HepG2 (cell line): ENCODE measurements at regions not wholly inside any gene's neighbourhood (a gene's known extent, or its start where the extent isn't known, plus 50 kb on each side); places are given as distances from the start of the nearest gene placed in this dataset.

Source experiments
- ATAC-seq: fragments of 200-7000 bp; cut with Tn5 transposase; 3 replicates; pipeline ENCODE4 v1.9.1; 2020; ENCODE audit warnings: mild to moderate bottlenecking, moderate library complexity
- BruUV-seq: library from RNA; stranded (reverse); fragments of 400-500 nt; replicated peaks from 2 replicates; lab custom pipeline; 2021; lab: Mats Ljungman, UMichigan
- CTCF ChIA-PET: fragments of 300-600 bp; formaldehyde crosslinking; extraction: SDS; loops from one replicate; lab custom pipeline; 2021; ENCODE audit warnings: low total read pairs, inconsistent platforms, low intra/inter-chr PET ratio; lab: Yijun Ruan, JAX
- POLR2A ChIA-PET: fragments of 350-600 bp; sonication (Branson Sonifier 250); formaldehyde crosslinking; loops from one replicate; lab custom pipeline; 2020; ENCODE audit warnings: antibody characterized with exemption, inconsistent platforms; lab: Yijun Ruan, JAX
- DNase-seq: peaks from one replicate; pipeline ENCODE4 v3.0.0-alpha.2; 2015; ENCODE audit warnings: low spot score
- FAIRE-seq: peaks from 3 replicates; lab custom pipeline; 2011; peaks lifted over from hg19 to GRCh38; lab: Jason Lieb, UNC
- H2AFZ ChIP-seq: one replicate; pipeline ENCODE4 v1.6.1; 2011; ENCODE audit warnings: low read length, inconsistent platforms
- H3K27ac ChIP-seq: fragments of 300-600 bp; 3 replicates; pipeline ENCODE4 v1.8.0; 2011; ENCODE audit warnings: mixed run types, mild to moderate bottlenecking, mixed read lengths, low read length, inconsistent platforms; ENCODE audit not compliant: insufficient read depth; ENCODE audit errors: extremely low read length
- H3K27me3 ChIP-seq, 2 experiments: fragments of 200-600 bp in 1 of 2; 2 replicates in 1 of 2; 3 replicates in 1 of 2; pipeline versions ENCODE4 v1.6.0 to v1.8.0; 2011; ENCODE audit warnings: low read length in 2 of 2, mild to moderate bottlenecking in 2 of 2, moderate library complexity in 2 of 2, inconsistent platforms in 1 of 2; ENCODE audit not compliant: insufficient read depth in 2 of 2, control insufficient read depth in 1 of 2
- H3K36me3 ChIP-seq, 2 experiments: fragments of 200-600 bp in 1 of 2; replicated peaks in 1 of 2; 2 replicates in 1 of 2; 3 replicates in 1 of 2; pipeline versions ENCODE4 v1.5.1 to v1.8.0; 2011; ENCODE audit warnings: low read length in 2 of 2, inconsistent platforms in 1 of 2; ENCODE audit not compliant: insufficient read depth in 2 of 2, control insufficient read depth in 1 of 2
- H3K4me1 ChIP-seq: 2 replicates; pipeline ENCODE4 v1.5.1; 2012; ENCODE audit warnings: low read length, inconsistent platforms; ENCODE audit not compliant: insufficient read depth
- H3K4me2 ChIP-seq: 2 replicates; pipeline ENCODE4 v1.6.0; 2011; ENCODE audit warnings: low read depth, low read length, inconsistent platforms
- H3K4me3 ChIP-seq, 3 experiments: fragments of 200-600 bp in 1 of 3; sonication (generic), shearing (Covaris generic) in 1 of 3; replicated peaks in 1 of 3; 2 replicates each; pipeline ENCODE4 v1.5.1; 2011 to 2016; ENCODE audit warnings: low read length in 3 of 3, inconsistent platforms in 2 of 3, low read depth in 2 of 3, mild to moderate bottlenecking in 2 of 3, control low read depth in 1 of 3, mixed read lengths in 1 of 3; ENCODE audit not compliant: insufficient read depth in 1 of 3
- H3K79me2 ChIP-seq: one replicate; pipeline ENCODE4 v1.6.1; 2011; ENCODE audit warnings: low read length, inconsistent platforms; ENCODE audit not compliant: insufficient read depth
- H3K9ac ChIP-seq: 2 replicates; pipeline ENCODE4 v1.6.0; 2011; ENCODE audit warnings: mild to moderate bottlenecking, low read depth, low read length, inconsistent platforms; ENCODE audit not compliant: insufficient read depth
- H3K9me3 ChIP-seq: 2 replicates; pipeline ENCODE4 v1.5.1; 2012; ENCODE audit warnings: mild to moderate bottlenecking, low read length
- H4K20me1 ChIP-seq: 2 replicates; pipeline ENCODE4 v1.6.0; 2011; ENCODE audit warnings: inconsistent platforms, mild to moderate bottlenecking, low read length, moderate library complexity; ENCODE audit not compliant: insufficient read depth
- FOXP1 ChIP-seq, 2 experiments: fragments of 450-650 bp in 1 of 2; IDR thresholded peaks; 2 replicates each; pipeline ENCODE4 v1.6.1; 2017 to 2018; ENCODE audit warnings: antibody characterized with exemption in 1 of 2
- KDM5B ChIP-seq: sonication (generic); formaldehyde crosslinking; IDR thresholded peaks from 2 replicates; pipeline ENCODE4 v1.4.0; 2020; ENCODE audit warnings: missing genetic modification reagents, mild to moderate bottlenecking, borderline replicate concordance
- RFXANK ChIP-seq: IDR thresholded peaks from 2 replicates; pipeline ENCODE4 v1.6.1; 2016
- SATB2 ChIP-seq: sonication (generic); formaldehyde crosslinking; IDR thresholded peaks from 2 replicates; pipeline ENCODE4 v1.5.0; 2020; ENCODE audit warnings: missing genetic modification reagents
- ZFP36L2 ChIP-seq: sonication (generic); formaldehyde crosslinking; IDR thresholded peaks from 2 replicates; pipeline ENCODE4 v1.4.0; 2020; ENCODE audit warnings: missing genetic modification reagents
- ZNF207 ChIP-seq: fragments of 450-650 bp; IDR thresholded peaks from 2 replicates; pipeline ENCODE4 v1.6.1; 2016; ENCODE audit warnings: antibody characterized with exemption, borderline replicate concordance
- ZNF720 ChIP-seq: sonication (generic); formaldehyde crosslinking; IDR thresholded peaks from 2 replicates; pipeline ENCODE4 v1.4.0; 2020; ENCODE audit warnings: missing genetic modification reagents
- WGBS: methylation state at CpG from one replicate; pipeline ENCODE4 v1.1.6; 2017; ENCODE audit warnings: low lambda C conversion rate; 5-methylcytosine and 5-hydroxymethylcytosine counted together
- in situ Hi-C: cut with HindIII; loops from 2 replicates; pipeline ENCODE4 v1.10.0; 2017; ENCODE audit warnings: low pct_unique_long_range_greater_than_20kb; ENCODE audit not compliant: extremely low pct_ligation_motif_present
- intact Hi-C: fragments of 100-400 bp; cut with micrococcal nuclease; formaldehyde crosslinking; loops from one replicate; pipeline ENCODE4 v1.10.0; 2022; ENCODE audit not compliant: unreplicated experiment
- TF ChIP-seq, protein P1 (sequence below): sonication (generic); formaldehyde crosslinking; IDR thresholded peaks from 2 replicates; pipeline ENCODE4 v1.4.0; 2020; ENCODE audit warnings: missing genetic modification reagents, borderline replicate concordance
- TF ChIP-seq, protein P2 (sequence below): sonication (generic); formaldehyde crosslinking; IDR thresholded peaks from 2 replicates; pipeline ENCODE4 v1.9.0; 2021; ENCODE audit warnings: missing genetic modification reagents, borderline replicate concordance
- TF ChIP-seq, protein P3 (sequence below): sonication (generic); formaldehyde crosslinking; IDR thresholded peaks from 2 replicates; pipeline ENCODE4 v1.8.1; 2022; ENCODE audit warnings: mild to moderate bottlenecking, missing genetic modification reagents
- TF ChIP-seq, protein P4 (sequence below), 2 experiments: sonication (generic) in 1 of 2; formaldehyde crosslinking in 1 of 2; IDR thresholded peaks; 2 replicates each; pipeline versions ENCODE4 v1.4.0 to v1.6.1; 2016 to 2020; ENCODE audit warnings: borderline replicate concordance in 1 of 2, low read depth in 1 of 2, mild to moderate bottlenecking in 1 of 2, missing genetic modification reagents in 1 of 2
- TF ChIP-seq, protein P5 (sequence below): sonication (generic); formaldehyde crosslinking; IDR thresholded peaks from 2 replicates; pipeline ENCODE4; 2020; ENCODE audit warnings: missing genetic modification reagents, mild to moderate bottlenecking, borderline replicate concordance

- WGBS, result 12% methylated on average over 10 of the region's 12 CpGs
- Histone ChIP-seq H3K79me2 (no peaks in the 10 kb centered on the region), H3K4me3 (no peak overlapping the region), H4K20me1 (no peaks in the 10 kb centered on the region), H3K9me3 (no peaks in the 10 kb centered on the region), H3K27ac (no peak overlapping the region), H3K36me3 (no peaks in the 10 kb centered on the region), H3K9ac (no peak overlapping the region), H3K4me2 (no peak overlapping the region; the same call in 1 of the 2 replicates), H2AFZ (no peak overlapping the region), H3K4me1 (peaks cover 36% of the 10 kb centered on the region), H3K27me3 (peaks cover 0 to 47% of the 10 kb centered on the region in 2 experiments; a peak in 3 of 5 replicates)
- ChIA-PET CTCF (no interaction called here), POLR2A (no interaction called here)
- no TSS peak for BruUV-seq
- in situ Hi-C loops (no loop called here), intact Hi-C loops (no loop called here)
- DNase-seq, result no peak
- FAIRE-seq, result no peak
- ATAC-seq, result no peak
- no peak for TF ChIP-seq ZNF207
- TF ChIP-seq, protein P1, sequence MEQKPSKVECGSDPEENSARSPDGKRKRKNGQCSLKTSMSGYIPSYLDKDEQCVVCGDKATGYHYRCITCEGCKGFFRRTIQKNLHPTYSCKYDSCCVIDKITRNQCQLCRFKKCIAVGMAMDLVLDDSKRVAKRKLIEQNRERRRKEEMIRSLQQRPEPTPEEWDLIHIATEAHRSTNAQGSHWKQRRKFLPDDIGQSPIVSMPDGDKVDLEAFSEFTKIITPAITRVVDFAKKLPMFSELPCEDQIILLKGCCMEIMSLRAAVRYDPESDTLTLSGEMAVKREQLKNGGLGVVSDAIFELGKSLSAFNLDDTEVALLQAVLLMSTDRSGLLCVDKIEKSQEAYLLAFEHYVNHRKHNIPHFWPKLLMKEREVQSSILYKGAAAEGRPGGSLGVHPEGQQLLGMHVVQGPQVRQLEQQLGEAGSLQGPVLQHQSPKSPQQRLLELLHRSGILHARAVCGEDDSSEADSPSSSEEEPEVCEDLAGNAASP (CRISPR knock-in tag), result no peak
- TF ChIP-seq ZNF720, result no peak
- no peak for TF ChIP-seq SATB2 (CRISPR knock-in tag)
- TF ChIP-seq, protein P2, sequence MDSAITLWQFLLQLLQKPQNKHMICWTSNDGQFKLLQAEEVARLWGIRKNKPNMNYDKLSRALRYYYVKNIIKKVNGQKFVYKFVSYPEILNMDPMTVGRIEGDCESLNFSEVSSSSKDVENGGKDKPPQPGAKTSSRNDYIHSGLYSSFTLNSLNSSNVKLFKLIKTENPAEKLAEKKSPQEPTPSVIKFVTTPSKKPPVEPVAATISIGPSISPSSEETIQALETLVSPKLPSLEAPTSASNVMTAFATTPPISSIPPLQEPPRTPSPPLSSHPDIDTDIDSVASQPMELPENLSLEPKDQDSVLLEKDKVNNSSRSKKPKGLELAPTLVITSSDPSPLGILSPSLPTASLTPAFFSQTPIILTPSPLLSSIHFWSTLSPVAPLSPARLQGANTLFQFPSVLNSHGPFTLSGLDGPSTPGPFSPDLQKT (CRISPR knock-in tag), result no peak
- no peak for TF ChIP-seq KDM5B (CRISPR knock-in tag)
- no peak for TF ChIP-seq RFXANK (CRISPR knock-in tag)
- TF ChIP-seq, protein P3, sequence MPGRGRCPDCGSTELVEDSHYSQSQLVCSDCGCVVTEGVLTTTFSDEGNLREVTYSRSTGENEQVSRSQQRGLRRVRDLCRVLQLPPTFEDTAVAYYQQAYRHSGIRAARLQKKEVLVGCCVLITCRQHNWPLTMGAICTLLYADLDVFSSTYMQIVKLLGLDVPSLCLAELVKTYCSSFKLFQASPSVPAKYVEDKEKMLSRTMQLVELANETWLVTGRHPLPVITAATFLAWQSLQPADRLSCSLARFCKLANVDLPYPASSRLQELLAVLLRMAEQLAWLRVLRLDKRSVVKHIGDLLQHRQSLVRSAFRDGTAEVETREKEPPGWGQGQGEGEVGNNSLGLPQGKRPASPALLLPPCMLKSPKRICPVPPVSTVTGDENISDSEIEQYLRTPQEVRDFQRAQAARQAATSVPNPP (CRISPR knock-in tag), result no peak
- TF ChIP-seq FOXP1 (IDR thresholded peaks at IDR 0.05), result no peak
- no peak for TF ChIP-seq FOXP1 (CRISPR knock-in tag; IDR thresholded peaks at IDR 0.05)
- TF ChIP-seq, protein P4, sequence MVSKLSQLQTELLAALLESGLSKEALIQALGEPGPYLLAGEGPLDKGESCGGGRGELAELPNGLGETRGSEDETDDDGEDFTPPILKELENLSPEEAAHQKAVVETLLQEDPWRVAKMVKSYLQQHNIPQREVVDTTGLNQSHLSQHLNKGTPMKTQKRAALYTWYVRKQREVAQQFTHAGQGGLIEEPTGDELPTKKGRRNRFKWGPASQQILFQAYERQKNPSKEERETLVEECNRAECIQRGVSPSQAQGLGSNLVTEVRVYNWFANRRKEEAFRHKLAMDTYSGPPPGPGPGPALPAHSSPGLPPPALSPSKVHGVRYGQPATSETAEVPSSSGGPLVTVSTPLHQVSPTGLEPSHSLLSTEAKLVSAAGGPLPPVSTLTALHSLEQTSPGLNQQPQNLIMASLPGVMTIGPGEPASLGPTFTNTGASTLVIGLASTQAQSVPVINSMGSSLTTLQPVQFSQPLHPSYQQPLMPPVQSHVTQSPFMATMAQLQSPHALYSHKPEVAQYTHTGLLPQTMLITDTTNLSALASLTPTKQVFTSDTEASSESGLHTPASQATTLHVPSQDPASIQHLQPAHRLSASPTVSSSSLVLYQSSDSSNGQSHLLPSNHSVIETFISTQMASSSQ (IDR thresholded peaks at IDR 0.05; ENCODE audit: low read depth), result no peak
- TF ChIP-seq, protein P4 (CRISPR knock-in tag; IDR thresholded peaks at IDR 0.05; ENCODE audit: borderline replicate concordance), result no peak
- TF ChIP-seq, protein P5, sequence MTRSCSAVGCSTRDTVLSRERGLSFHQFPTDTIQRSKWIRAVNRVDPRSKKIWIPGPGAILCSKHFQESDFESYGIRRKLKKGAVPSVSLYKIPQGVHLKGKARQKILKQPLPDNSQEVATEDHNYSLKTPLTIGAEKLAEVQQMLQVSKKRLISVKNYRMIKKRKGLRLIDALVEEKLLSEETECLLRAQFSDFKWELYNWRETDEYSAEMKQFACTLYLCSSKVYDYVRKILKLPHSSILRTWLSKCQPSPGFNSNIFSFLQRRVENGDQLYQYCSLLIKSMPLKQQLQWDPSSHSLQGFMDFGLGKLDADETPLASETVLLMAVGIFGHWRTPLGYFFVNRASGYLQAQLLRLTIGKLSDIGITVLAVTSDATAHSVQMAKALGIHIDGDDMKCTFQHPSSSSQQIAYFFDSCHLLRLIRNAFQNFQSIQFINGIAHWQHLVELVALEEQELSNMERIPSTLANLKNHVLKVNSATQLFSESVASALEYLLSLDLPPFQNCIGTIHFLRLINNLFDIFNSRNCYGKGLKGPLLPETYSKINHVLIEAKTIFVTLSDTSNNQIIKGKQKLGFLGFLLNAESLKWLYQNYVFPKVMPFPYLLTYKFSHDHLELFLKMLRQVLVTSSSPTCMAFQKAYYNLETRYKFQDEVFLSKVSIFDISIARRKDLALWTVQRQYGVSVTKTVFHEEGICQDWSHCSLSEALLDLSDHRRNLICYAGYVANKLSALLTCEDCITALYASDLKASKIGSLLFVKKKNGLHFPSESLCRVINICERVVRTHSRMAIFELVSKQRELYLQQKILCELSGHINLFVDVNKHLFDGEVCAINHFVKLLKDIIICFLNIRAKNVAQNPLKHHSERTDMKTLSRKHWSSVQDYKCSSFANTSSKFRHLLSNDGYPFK (CRISPR knock-in tag), result no peak
- no peak for TF ChIP-seq ZFP36L2 (CRISPR knock-in tag)
Measured at GRCh38 chr10:78896159-78896928, 172.4 kb upstream of the ZMIZ1 start.
